Suprapubic skin (tissue), 4 donors: ENCODE measurements at regions not wholly inside any gene's neighbourhood (a gene's known extent, or its start where the extent isn't known, plus 50 kb on each side); places are given as distances from the start of the nearest gene placed in this dataset.

Experiments
- DNase-seq, 2 donors: peaks; one replicate each; pipeline ENCODE4 v3.0.0-alpha.2; 2019; ENCODE audit warnings: low spot score in 2 of 2
- H3K27ac ChIP-seq: fragments of 200-600 bp; sonication (generic); one replicate; pipeline ENCODE4 v1.5.1; 2019
- H3K27me3 ChIP-seq: fragments of 200-600 bp; sonication (generic); one replicate; pipeline ENCODE4 v1.5.1; 2019
- H3K36me3 ChIP-seq: fragments of 200-600 bp; sonication (generic); one replicate; pipeline ENCODE4 v1.5.1; 2019
- H3K4me1 ChIP-seq: fragments of 200-600 bp; sonication (generic); one replicate; pipeline ENCODE4 v1.5.1; 2019
- H3K4me3 ChIP-seq: fragments of 200-600 bp; sonication (generic); one replicate; pipeline ENCODE4 v1.5.1; 2019; ENCODE audit warnings: mild to moderate bottlenecking
- H3K9me3 ChIP-seq: fragments of 200-600 bp; sonication (generic); one replicate; pipeline ENCODE4 v1.5.1; 2019
- EP300 ChIP-seq: sonication (generic); formaldehyde crosslinking; IDR thresholded peaks from one replicate; pipeline ENCODE4 v1.6.1; 2017; ENCODE audit warnings: antibody characterized with exemption
- POLR2A ChIP-seq, 2 donors: fragments of 450-650 bp; IDR thresholded peaks; one replicate each; pipeline ENCODE4 v1.6.1; 2017; ENCODE audit warnings: antibody characterized with exemption in 2 of 2, mild to moderate bottlenecking in 2 of 2, moderate library complexity in 2 of 2
- POLR2AphosphoS5 ChIP-seq, 3 donors: sonication (generic); formaldehyde crosslinking; IDR thresholded peaks; one replicate each; pipeline ENCODE4 v1.6.1; 2017; ENCODE audit warnings: antibody characterized with exemption in 3 of 3
- WGBS: methylation state at CpG from one replicate; pipeline ENCODE4 v1.1.5; 2018; 5-methylcytosine and 5-hydroxymethylcytosine counted together
- TF ChIP-seq, protein P1 (sequence below), 2 donors: fragments of 200-600 bp in 1 of 2; fragments of 450-650 bp in 1 of 2; sonication (generic) in 1 of 2; IDR thresholded peaks; one replicate each; pipeline ENCODE4 v1.5.1; 2016 to 2019; ENCODE audit warnings: antibody characterized with exemption in 2 of 2, mild to moderate bottlenecking in 1 of 2, moderate library complexity in 1 of 2

DNA sequence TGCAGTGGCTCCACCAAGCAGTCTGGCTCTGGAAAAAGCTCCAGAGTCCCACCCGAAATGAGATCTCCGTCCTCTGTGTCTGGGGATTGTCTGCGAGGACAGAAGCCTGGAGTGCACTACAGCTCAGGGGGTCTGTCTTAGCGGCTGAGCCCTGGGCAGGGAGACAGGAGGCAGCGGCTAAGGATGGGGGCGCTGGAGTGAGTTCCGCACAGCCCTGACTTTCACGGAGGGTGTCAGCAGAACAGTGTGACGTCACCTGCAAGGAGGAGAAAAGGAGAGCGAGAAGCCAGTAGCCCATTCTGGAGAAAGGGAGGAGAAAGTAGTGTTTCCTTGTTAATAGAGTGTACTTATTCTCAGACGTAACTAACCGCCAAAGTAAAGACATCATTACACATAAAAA is 97.6 kb downstream of the FAM50B start:
- Histone ChIP-seq H3K9me3 (peaks cover 3% of the 10 kb centered on the region), H3K27ac (no peak overlapping the region), H3K4me3 (no peak overlapping the region), H3K4me1 (no peaks in the 10 kb centered on the region), H3K36me3 (no peaks in the 10 kb centered on the region), H3K27me3 (peaks cover 26% of the 10 kb centered on the region)
- WGBS, result 65% methylated on average over 12 of the region's 12 CpGs
- no peak for DNase-seq
- TF ChIP-seq EP300, result no peak
- no peak for TF ChIP-seq POLR2A (IDR thresholded peaks at IDR 0.05)
- TF ChIP-seq, protein P1, sequence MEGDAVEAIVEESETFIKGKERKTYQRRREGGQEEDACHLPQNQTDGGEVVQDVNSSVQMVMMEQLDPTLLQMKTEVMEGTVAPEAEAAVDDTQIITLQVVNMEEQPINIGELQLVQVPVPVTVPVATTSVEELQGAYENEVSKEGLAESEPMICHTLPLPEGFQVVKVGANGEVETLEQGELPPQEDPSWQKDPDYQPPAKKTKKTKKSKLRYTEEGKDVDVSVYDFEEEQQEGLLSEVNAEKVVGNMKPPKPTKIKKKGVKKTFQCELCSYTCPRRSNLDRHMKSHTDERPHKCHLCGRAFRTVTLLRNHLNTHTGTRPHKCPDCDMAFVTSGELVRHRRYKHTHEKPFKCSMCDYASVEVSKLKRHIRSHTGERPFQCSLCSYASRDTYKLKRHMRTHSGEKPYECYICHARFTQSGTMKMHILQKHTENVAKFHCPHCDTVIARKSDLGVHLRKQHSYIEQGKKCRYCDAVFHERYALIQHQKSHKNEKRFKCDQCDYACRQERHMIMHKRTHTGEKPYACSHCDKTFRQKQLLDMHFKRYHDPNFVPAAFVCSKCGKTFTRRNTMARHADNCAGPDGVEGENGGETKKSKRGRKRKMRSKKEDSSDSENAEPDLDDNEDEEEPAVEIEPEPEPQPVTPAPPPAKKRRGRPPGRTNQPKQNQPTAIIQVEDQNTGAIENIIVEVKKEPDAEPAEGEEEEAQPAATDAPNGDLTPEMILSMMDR (IDR thresholded peaks at IDR 0.05), result no peak
- no peak for TF ChIP-seq POLR2AphosphoS5 (IDR thresholded peaks at IDR 0.05)

DNA sequence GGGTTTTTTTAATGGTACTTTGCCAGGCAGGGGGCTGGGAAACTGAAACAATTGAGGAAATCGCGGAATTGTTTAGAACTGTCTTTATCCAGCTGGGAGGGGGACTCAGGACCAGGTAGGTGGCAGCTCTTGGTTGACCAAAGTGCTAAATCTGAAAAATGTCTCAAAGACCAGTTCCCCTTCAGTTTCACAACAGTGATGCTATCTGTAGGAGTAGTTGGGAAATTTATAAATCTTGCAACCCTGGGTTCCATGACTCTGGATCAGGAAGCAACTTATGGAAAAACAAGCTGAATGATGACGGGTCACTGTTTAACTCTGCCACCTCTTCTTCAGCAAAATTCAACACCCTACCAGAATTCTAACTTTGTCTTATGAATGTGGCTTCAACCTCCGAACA is 99.7 kb downstream of the FAM50B start:
- no peak for DNase-seq
- TF ChIP-seq POLR2AphosphoS5 (IDR thresholded peaks at IDR 0.05) (no peak), EP300 (no peak), POLR2A (IDR thresholded peaks at IDR 0.05) (no peak)
- TF ChIP-seq, protein P1 (IDR thresholded peaks at IDR 0.05), result no peak
- Histone ChIP-seq H3K4me3 (no peak overlapping the region), H3K27me3 (peaks cover 22% of the 10 kb centered on the region), H3K27ac (no peak overlapping the region), H3K9me3 (peaks cover 3% of the 10 kb centered on the region), H3K36me3 (no peaks in the 10 kb centered on the region), H3K4me1 (no peaks in the 10 kb centered on the region)
- WGBS, result 83% methylated on average over 4 of the region's 4 CpGs

DNA sequence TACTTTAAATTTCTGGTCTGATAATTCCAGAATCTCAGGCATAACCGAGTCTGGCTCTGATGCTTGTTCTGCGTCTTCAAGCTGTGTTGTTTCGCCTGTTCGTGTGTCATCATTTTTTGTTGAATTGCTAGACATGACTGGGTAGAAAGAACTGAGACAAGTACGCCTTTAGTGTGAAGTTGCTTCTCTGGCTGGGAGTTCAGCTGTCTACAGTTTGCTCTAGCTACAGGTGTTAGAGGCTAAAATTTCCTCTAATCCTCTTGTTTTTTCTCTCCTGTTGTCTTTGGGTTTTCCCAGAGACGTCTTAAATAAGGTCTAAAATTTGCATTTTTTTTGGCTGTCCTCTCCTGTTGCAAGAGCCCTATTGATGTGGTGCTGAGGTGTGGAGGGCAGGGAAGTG is 100.3 kb downstream of the FAM50B start:
- WGBS, result 89% methylated on average over 6 of the region's 6 CpGs
- Histone ChIP-seq H3K27me3 (peaks cover 22% of the 10 kb centered on the region), H3K4me1 (no peaks in the 10 kb centered on the region), H3K36me3 (no peaks in the 10 kb centered on the region), H3K27ac (no peak overlapping the region), H3K9me3 (peaks cover 3% of the 10 kb centered on the region), H3K4me3 (no peak overlapping the region)
- no peak for DNase-seq
- TF ChIP-seq EP300, result no peak
- no peak for TF ChIP-seq POLR2AphosphoS5 (IDR thresholded peaks at IDR 0.05)
- no peak for TF ChIP-seq POLR2A (IDR thresholded peaks at IDR 0.05)
- TF ChIP-seq, protein P1 (IDR thresholded peaks at IDR 0.05), result no peak

DNA sequence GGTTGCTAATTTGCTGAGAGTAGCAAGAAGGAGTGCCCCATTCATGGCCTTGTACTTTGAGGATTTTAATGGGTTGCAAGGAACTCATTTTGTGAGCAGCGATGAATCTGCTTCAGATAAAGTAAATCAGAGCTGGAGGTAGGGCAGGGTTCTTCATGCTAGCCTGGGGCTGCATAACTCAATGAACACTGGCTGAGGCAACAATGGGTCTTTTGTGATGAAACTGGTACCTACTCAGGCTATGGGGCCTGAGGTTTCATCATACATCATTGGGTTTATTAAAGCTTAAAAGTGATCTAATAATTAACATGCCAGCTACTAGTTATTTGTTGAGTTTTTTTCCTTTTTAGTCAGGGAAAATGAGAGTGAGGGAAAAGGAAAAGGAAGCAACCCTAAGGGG is 106.9 kb downstream of the FAM50B start:
- WGBS, result 73% methylated on average over 1 of the region's 1 CpG

DNA sequence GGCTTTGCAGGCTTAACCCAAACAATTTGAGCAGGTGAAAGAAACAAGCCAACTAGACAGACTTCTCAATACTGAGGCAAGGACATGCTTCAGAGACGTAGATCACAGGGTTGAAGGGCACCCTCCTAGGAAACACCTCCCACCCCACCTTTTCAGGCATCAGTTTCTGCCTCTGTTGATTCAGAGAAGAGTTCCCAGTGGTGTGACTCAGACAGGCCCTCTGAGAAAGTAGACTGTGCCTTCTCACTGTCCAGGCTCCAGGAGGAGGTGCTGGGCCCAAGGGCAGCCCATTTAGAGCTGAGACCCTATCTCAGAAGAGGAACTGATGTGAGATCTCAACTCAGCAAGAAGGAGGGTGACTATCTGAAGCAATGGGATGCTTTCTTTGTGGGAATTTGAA is 108.1 kb downstream of the FAM50B start:
- Histone ChIP-seq H3K9me3 (no peaks in the 10 kb centered on the region), H3K4me1 (no peaks in the 10 kb centered on the region), H3K27me3 (no peaks in the 10 kb centered on the region), H3K4me3 (no peak overlapping the region), H3K27ac (no peak overlapping the region), H3K36me3 (no peaks in the 10 kb centered on the region)
- 0% methylated on average over 1 of the region's 1 CpG for WGBS
- no peak for TF ChIP-seq POLR2A (IDR thresholded peaks at IDR 0.05)
- no peak for TF ChIP-seq POLR2AphosphoS5 (IDR thresholded peaks at IDR 0.05)
- no peak for TF ChIP-seq EP300
- TF ChIP-seq, protein P1 (IDR thresholded peaks at IDR 0.05), result no peak
- DNase-seq, result no peak

More for the DNA sequence above, 106.9 kb downstream of the FAM50B start:
- no peak for TF ChIP-seq POLR2AphosphoS5 (IDR thresholded peaks at IDR 0.05)
- TF ChIP-seq, protein P1 (IDR thresholded peaks at IDR 0.05), result no peak
- no peak for TF ChIP-seq POLR2A (IDR thresholded peaks at IDR 0.05)
- TF ChIP-seq EP300, result no peak
- no peaks in the 10 kb centered on the region for H3K27me3 ChIP-seq
- peaks cover 3% of the 10 kb centered on the region for H3K9me3 ChIP-seq
- H3K27ac ChIP-seq, result no peak overlapping the region
- H3K36me3 ChIP-seq, result no peaks in the 10 kb centered on the region
- DNase-seq, result no peak
- no peak overlapping the region for H3K4me3 ChIP-seq
- H3K4me1 ChIP-seq, result no peaks in the 10 kb centered on the region
